HG02943 (cell line): ENCODE measurements at regions not wholly inside any gene's neighbourhood (a gene's known extent, or its start where the extent isn't known, plus 50 kb on each side); places are given as distances from the start of the nearest gene placed in this dataset.

ENCODE experiments used
- ATAC-seq: cut with Tn5 transposase; IDR thresholded peaks from one replicate; pipeline ENCODE4 v1.9.1; 2021; ENCODE audit warnings: mild to moderate bottlenecking, low read depth, moderate library complexity; ENCODE audit not compliant: unreplicated experiment

DNA sequence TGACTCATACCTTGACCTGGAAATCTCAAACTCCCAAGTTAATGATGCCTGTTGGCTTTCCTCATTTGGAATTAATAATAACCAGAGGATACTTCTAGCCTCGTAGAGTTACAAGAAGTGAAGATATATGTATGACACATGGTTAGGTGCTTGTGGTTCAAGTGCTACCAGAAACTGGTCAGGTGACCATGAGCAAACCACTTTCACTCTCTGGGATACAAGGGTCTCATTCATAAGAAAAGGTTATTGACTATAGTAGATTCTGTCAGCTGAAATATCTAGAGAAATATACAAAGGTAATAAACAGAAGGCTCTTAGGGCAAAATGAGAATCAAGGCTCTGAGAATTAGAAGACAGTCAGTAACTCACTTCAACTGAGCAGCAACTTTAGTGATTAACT lies 233.3 kb downstream of the KCNA4 start:
- no peak for ATAC-seq

GRCh38 chr11:29782447-29782846 lies 234.4 kb downstream of the KCNA4 start:
- ATAC-seq, result no peak

DNA sequence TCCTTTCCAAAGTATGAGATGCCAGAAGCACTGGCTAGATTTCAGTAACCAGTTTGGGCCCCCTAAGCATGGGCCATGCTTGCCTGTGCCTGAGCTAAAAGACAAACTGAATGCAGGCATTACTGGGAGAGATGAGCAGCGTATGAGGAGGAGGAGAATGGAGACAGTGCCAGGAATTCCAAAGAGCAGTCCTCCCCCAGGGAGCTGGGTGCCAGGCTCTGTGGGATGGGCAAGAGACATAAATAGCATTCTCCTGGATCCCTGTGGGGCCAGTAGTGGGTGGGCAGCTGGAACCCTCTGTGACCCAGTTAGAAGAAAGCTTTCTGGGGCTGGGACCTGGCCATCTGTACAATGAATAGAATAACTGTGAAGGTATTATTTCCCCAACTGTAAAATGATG lies 235.6 kb downstream of the KCNA4 start:
- no peak for ATAC-seq

DNA sequence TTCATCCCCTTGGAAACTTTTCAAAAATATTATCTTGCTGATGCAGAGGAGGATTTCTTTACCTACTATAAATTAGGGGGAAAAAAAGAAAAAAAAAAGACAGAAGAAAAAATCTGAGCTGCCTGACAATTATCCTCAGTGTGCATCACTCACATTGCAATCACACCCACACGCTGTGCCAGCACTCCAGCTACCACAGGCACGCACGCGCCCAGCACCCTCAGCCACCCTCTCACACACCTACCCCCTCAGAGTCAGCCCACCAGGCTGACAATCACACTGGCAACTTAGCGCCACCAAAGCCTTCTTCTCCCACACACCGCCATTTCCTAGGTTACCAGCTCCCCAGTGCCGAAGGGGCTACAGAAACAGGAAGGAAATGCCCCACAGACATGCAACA lies 236.1 kb downstream of the KCNA4 start:
- ATAC-seq, result no peak

DNA sequence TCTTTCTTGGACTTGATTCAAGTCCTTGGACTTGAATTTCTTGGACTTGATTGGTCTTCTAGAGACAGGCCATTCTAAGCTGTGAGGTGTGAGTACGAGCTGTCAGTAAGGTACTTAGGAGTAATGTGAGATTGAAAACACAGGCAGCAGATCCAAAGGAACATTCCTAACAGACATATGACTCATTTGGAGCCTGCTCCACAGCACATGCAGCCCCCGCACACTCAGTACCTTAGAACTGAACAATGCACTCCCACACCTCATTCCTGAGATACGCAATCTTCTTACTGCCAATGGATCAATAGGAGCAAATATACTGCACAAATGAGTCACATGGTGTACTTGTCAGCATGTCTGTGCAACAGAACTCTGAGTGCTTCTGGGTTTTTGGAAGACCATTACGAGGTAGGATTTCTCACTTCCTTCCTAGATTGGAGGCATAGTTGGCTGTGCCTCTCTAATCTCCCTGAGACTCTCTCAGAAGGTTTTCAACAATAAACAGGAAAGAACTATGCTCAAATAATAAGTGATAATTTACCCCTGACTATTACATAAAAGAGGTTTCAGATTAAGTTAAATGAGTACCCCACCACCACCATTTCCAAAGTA lies 243.1 kb downstream of the KCNA4 start:
- no peak for ATAC-seq

- ATAC-seq, result no peak
These were observed 260.0 kb downstream of the KCNA4 start for GRCh38 chr11:29756871-29757270.

DNA sequence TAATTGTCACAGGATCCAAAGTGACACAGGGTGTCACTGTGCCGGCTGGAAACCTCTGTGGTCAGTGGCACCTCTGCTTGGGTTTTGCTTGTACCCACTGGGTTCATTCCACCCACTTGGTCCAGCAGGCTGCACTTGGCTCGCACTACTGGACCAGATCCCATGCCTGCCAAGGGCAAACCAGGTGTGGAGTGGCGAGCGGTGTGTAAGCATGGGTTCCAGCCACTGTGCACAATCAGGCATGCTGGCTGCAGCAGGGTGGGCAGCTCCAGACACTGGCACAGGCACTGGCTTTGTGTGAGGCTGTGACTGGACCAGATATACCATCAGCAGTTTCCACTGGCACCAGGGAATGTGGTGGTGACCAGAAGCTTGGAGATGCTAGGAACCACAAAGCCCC lies 261.4 kb downstream of the KCNA4 start:
- ATAC-seq, result no peak

GRCh38 chr11:29751618-29752017 lies 265.2 kb downstream of the KCNA4 start:
- ATAC-seq, result no peak

DNA sequence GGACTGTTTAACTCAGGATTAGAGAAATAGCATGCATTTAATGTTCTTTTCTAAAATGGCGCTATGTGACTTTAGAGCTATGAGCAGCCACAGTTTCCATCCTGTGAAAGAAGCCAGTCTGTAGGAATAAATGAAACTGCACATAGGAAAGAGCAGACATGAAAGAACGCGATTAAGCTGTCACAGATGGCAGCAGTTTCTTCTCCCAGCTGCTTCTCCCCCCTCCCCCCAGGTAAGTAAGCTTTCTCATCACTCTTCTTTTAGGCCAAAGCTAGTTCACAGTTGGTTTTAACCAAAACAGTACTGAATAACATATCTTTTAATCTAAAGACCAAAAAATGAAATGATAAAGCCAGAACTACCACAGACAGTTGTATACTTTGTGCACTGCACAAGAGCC lies 266.4 kb downstream of the KCNA4 start:
- no peak for ATAC-seq

DNA sequence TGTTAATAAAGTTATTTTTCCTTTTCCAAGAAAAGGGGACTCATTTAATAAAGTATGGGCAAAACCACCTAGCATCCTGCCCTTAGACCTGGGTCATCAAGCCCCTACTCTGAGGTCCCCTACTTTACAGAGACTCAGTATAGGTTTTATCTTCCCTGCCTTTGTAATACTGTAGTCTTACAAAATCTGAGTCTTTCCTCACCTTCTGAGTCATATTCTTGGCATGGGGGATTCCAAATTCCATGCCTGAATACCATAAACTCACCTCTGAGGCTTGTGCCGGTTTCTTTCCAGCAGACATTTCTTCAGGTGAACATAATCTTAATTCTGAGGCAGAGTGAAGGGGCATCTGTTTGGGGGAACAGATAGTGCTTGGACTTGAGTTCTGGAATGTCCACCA lies 282.5 kb downstream of the KCNA4 start:
- no peak for ATAC-seq

- no peak for ATAC-seq
These were observed 303.0 kb downstream of the KCNA4 start for GRCh38 chr11:29713831-29714320.

- ATAC-seq, result no peak
These were observed 304.2 kb downstream of the KCNA4 start for GRCh38 chr11:29712616-29713015.

DNA sequence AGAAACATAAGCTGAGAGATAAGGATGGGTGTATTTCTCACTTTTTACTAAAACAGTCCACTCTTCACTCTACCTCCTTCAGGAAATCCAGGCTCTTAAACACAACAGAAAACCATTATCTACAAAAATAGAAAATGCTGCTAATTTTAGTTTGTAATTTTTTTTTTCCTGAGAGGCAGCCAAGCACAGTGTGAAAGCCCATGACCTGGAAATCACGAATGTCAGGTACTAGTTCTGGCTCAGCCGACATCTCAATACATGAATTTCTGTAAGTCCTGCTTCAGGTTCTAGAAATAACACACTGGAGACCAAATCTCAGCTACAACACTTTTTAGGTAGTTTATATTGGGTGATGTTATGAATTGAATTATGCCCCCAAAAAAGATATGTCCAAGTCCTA lies 308.9 kb downstream of the KCNA4 start:
- no peak for ATAC-seq

DNA sequence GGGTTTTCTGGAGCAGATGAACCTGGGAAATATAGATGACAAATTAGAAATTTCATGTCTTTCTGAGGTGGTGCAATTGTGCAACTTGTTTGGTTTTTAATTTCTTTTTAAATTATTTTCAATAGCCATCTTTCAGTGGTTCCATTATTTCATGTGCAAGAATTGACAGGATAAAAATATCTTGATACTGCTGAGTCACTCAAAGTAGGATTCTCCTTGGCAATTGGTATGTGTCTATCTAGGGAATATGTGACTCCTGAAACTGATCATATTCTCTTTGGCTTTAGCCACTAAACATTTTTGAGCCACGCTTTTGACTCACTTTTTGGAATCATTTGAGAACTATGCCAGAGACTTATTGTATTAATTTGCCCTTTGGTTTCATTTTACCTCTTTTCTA lies 331.5 kb downstream of the KCNA4 start:
- ATAC-seq, result no peak

DNA sequence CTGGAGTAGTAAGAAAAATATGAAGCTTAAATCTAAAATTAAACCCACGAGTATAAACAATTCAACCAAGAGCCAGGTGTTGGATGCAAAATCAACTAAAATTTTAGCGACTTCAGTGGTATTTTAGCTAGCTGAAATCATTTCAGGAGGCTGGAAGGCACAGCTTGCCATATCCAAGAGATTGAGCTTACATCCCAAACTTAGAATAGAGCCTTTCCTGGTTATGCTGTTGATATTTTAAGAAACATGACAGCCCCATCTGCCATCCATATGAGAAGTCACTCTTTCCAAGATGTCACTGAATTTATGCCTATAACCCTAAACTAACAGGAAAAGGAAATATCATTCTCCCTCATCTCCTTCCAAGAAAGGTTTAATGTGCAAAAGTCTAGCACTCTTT lies 334.0 kb downstream of the KCNA4 start:
- ATAC-seq, result no peak

DNA sequence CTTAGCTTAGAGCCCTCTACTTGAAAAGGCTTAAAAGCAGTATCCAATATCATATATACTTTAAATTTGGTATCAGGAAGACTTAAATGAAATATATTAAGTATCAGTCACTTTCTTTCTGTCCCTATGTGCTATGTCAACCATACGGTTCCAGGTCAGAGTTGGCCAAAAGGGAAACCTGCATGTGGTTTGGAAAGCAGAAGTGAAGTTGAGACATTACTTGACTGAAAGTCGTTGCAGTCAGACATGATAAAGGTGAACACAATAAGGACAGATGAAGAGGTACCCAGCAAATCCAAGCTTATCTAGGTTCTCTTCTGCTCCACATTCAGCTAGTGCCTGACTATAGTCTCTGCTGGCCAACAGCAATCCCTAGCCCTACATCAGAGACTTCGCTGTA lies 336.8 kb downstream of the KCNA4 start:
- ATAC-seq, result no peak

GRCh38 chr11:29676993-29677392 lies 339.8 kb downstream of the KCNA4 start:
- ATAC-seq, result no peak

GRCh38 chr11:29669310-29669709 lies 347.5 kb downstream of the KCNA4 start:
- no peak for ATAC-seq

GRCh38 chr11:29657709-29658108 lies 359.1 kb downstream of the KCNA4 start:
- ATAC-seq, result no peak

DNA sequence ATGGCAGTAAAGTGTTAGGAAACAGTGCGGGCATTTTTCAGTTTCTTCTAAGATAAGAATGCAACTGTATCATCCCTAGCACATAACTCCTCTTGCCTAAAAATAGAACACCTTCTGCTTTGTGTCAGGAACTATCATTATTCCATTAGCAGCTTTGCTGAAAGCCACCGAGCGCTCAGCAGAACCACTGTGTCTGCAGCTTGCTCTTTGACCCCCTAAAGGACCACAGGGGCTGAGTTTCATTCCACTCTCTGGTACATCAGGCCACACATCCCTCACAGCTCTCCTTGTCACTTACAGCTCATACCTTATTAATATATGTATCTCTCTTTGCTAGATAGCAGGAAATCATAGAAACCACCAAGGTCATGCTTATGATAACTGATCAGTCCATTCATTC lies 360.2 kb downstream of the KCNA4 start:
- ATAC-seq, result no peak

DNA sequence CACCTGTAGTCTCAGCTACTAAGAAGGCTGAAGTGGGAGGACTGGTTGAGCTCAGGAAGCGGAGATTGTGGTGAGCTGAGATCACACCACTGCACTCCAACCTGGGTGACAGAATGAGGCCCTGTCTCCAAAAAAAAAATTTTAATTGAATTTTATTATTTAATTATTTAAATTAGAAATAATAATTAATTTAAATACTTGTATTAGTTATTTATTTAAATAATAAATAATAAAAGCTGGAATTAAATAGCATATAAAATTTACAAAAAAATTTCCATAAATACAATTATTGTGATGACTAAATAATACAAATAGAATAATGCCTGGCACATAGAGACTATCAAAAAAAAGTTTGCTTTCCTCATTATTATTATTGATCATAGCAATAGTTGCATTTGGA lies 371.5 kb downstream of the KCNA4 start:
- no peak for ATAC-seq

GRCh38 chr11:29641201-29641600 lies 375.6 kb downstream of the KCNA4 start:
- ATAC-seq, result no peak

DNA sequence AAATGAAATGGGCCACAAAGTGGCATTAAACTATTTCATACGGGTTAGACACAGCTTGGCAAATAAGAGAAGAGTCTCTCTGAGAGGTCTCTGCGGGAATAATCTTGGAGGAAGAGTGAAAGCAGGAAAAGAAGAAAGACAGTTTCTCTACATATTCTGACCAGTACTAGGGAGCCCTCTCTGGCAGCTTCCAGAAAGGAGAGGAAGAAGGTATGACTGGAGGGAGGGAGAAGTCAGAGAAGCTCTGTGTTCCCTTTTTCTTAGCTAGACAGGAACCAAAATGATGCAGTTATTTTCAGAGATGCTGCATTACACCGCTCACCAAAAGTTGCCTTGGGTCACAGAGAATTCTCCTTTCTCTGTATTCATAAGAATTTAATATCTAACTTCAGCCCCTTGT lies 382.1 kb downstream of the KCNA4 start:
- ATAC-seq, result no peak
